ENCODE measurements at regions not wholly inside any gene's neighbourhood (a gene's known extent, or its start where the extent isn't known, plus 50 kb on each side); places are given as distances from the start of the nearest gene placed in this dataset.
"Not testable (repeated sequence)": the region's sequence is repeated elsewhere in the genome, so short reads cannot be mapped to it uniquely, and the experiment has no call there.

DNA sequence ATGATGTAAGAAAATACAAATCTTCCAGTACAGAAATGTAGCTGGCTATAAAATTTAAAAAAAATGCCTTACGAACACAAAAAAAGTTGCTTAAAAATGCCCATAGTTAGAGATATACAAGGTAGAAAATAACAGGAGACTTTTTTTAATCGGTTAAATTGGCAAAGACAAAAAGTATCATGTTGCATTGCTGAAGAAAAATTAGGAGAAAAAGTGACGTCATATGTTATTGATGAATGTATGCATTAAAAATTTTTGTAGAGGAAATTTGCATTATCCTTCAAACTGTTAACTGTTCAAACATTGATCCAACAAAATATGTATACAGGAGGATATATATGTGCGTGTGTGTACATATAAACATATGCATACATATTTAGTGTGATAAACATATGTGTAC lies 1634.4 kb upstream of the PCDH7 start:
- Histone ChIP-seq H3K79me2 (ENCODE audit: control insufficient read depth, insufficient read depth, low read length) (no peaks in the 10 kb centered on the region), H2AFZ (ENCODE audit: low read length) (no peak overlapping the region), H3K9me3 (ENCODE audit: control insufficient read depth, insufficient read depth, low read depth, low read length) (no peaks in the 10 kb centered on the region), H3K27ac (ENCODE audit: insufficient read depth, low read length) (no peak overlapping the region), H4K20me1 (ENCODE audit: control insufficient read depth, extremely low read depth, insufficient read depth, low read length) (no peaks in the 10 kb centered on the region), H3K4me3 (replicated peaks in 1 of 4; ENCODE audit: control extremely low read depth in 1 of 4, insufficient read depth in 1 of 4, low read depth in 3 of 4, low read length in 4 of 4) (no peak overlapping the region), H3K4me2 (ENCODE audit: extremely low read depth, insufficient read depth, low read length) (no peak overlapping the region), H3K36me3 (ENCODE audit: control insufficient read depth, insufficient read depth, low read length) (no peaks in the 10 kb centered on the region), H3K9ac (ENCODE audit: insufficient read depth, low read length) (no peak overlapping the region), H3K4me1 (ENCODE audit: control insufficient read depth, extremely low read depth, insufficient read depth, low read length) (no peaks in the 10 kb centered on the region), H3K27me3 (ENCODE audit: control insufficient read depth, insufficient read depth, low read length) (no peaks in the 10 kb centered on the region)
- TF ChIP-seq EZH2 (IDR thresholded peaks at IDR 0.05; ENCODE audit: low read length, missing control alignments) = no peak
- TF ChIP-seq, protein P1, sequence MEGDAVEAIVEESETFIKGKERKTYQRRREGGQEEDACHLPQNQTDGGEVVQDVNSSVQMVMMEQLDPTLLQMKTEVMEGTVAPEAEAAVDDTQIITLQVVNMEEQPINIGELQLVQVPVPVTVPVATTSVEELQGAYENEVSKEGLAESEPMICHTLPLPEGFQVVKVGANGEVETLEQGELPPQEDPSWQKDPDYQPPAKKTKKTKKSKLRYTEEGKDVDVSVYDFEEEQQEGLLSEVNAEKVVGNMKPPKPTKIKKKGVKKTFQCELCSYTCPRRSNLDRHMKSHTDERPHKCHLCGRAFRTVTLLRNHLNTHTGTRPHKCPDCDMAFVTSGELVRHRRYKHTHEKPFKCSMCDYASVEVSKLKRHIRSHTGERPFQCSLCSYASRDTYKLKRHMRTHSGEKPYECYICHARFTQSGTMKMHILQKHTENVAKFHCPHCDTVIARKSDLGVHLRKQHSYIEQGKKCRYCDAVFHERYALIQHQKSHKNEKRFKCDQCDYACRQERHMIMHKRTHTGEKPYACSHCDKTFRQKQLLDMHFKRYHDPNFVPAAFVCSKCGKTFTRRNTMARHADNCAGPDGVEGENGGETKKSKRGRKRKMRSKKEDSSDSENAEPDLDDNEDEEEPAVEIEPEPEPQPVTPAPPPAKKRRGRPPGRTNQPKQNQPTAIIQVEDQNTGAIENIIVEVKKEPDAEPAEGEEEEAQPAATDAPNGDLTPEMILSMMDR (conservative IDR thresholded peaks at IDR 0.05 in 1 of 2, IDR thresholded peaks at IDR 0.05 in 1 of 2; ENCODE audit: low read depth in 1 of 2, low read length in 2 of 2) = no peak
- DNase-seq (ENCODE audit: low read depth in 2 of 2) = no peak

DNA sequence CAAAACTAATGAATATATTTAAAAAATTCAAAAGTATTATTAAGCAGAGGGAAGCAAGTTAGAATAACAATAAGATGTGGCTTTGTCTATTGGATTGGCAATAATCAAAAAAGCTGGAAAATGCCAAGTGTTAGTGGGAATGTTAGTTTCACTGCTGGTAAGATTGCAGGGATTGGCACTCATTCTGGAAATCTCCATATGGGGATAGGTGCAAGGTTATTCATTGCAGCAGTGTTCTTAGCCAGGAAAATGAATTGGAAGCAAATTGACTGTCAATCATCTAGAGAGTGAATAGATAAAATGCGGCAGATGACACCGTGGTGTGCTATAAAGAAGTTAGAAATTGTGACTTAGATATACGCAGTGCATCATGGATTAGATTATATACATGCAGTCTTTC lies 1615.5 kb upstream of the PCDH7 start:
- no peaks in the 10 kb centered on the region for H3K27me3 ChIP-seq (ENCODE audit: control insufficient read depth, insufficient read depth, low read length)
- no peak overlapping the region for H3K4me3 ChIP-seq (replicated peaks in 1 of 4; ENCODE audit: control extremely low read depth in 1 of 4, insufficient read depth in 1 of 4, low read depth in 3 of 4, low read length in 4 of 4)
- no peak overlapping the region for H2AFZ ChIP-seq (ENCODE audit: low read length)
- H3K79me2 ChIP-seq (ENCODE audit: control insufficient read depth, insufficient read depth, low read length) = no peaks in the 10 kb centered on the region
- no peaks in the 10 kb centered on the region for H3K4me1 ChIP-seq (ENCODE audit: control insufficient read depth, extremely low read depth, insufficient read depth, low read length)
- no peaks in the 10 kb centered on the region for H3K9me3 ChIP-seq (ENCODE audit: control insufficient read depth, insufficient read depth, low read depth, low read length)
- no peak for TF ChIP-seq EZH2 (IDR thresholded peaks at IDR 0.05; ENCODE audit: low read length, missing control alignments)
- TF ChIP-seq, protein P1 (conservative IDR thresholded peaks at IDR 0.05 in 1 of 2, IDR thresholded peaks at IDR 0.05 in 1 of 2; ENCODE audit: low read depth in 1 of 2, low read length in 2 of 2) = no peak
- no peaks in the 10 kb centered on the region for H4K20me1 ChIP-seq (ENCODE audit: control insufficient read depth, extremely low read depth, insufficient read depth, low read length)
- H3K9ac ChIP-seq (ENCODE audit: insufficient read depth, low read length) = no peak overlapping the region
- no peak overlapping the region for H3K27ac ChIP-seq (ENCODE audit: insufficient read depth, low read length)
- DNase-seq (ENCODE audit: low read depth in 2 of 2) = no peak
- H3K36me3 ChIP-seq (ENCODE audit: control insufficient read depth, insufficient read depth, low read length) = no peaks in the 10 kb centered on the region
- no peak overlapping the region for H3K4me2 ChIP-seq (ENCODE audit: extremely low read depth, insufficient read depth, low read length)

DNA sequence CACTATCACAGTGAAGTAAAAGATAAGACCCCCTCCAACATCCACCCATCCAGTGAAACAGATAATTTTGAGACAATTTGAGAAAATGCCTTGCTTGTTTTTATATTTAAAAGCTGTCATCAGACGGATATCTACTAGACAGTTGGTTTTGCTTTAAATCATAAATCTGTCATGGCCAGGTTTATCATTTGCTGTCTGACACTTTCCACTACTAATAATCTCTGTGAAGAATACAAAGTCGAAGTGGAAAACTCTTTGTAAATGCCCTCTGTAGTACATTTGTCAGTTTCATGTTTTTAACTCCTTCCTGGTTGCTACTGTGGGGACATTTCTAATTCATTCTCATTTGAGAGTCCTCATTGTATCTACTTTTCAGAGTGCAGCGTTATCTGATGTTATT lies 1606.2 kb upstream of the PCDH7 start:
- Histone ChIP-seq H3K27me3 (ENCODE audit: control insufficient read depth, insufficient read depth, low read length) (no peaks in the 10 kb centered on the region), H3K9me3 (ENCODE audit: control insufficient read depth, insufficient read depth, low read depth, low read length) (no peaks in the 10 kb centered on the region), H3K4me1 (ENCODE audit: control insufficient read depth, extremely low read depth, insufficient read depth, low read length) (no peaks in the 10 kb centered on the region), H3K27ac (ENCODE audit: insufficient read depth, low read length) (no peak overlapping the region), H3K4me3 (replicated peaks in 1 of 4; ENCODE audit: control extremely low read depth in 1 of 4, insufficient read depth in 1 of 4, low read depth in 3 of 4, low read length in 4 of 4) (no peak overlapping the region), H4K20me1 (ENCODE audit: control insufficient read depth, extremely low read depth, insufficient read depth, low read length) (no peaks in the 10 kb centered on the region), H3K79me2 (ENCODE audit: control insufficient read depth, insufficient read depth, low read length) (no peaks in the 10 kb centered on the region), H3K4me2 (ENCODE audit: extremely low read depth, insufficient read depth, low read length) (no peak overlapping the region), H3K9ac (ENCODE audit: insufficient read depth, low read length) (no peak overlapping the region), H2AFZ (ENCODE audit: low read length) (no peak overlapping the region), H3K36me3 (ENCODE audit: control insufficient read depth, insufficient read depth, low read length) (no peaks in the 10 kb centered on the region)
- TF ChIP-seq EZH2 (IDR thresholded peaks at IDR 0.05; ENCODE audit: low read length, missing control alignments) = no peak
- TF ChIP-seq, protein P1 (conservative IDR thresholded peaks at IDR 0.05 in 1 of 2, IDR thresholded peaks at IDR 0.05 in 1 of 2; ENCODE audit: low read depth in 1 of 2, low read length in 2 of 2) = no peak
- DNase-seq (ENCODE audit: low read depth in 2 of 2) = no peak

DNA sequence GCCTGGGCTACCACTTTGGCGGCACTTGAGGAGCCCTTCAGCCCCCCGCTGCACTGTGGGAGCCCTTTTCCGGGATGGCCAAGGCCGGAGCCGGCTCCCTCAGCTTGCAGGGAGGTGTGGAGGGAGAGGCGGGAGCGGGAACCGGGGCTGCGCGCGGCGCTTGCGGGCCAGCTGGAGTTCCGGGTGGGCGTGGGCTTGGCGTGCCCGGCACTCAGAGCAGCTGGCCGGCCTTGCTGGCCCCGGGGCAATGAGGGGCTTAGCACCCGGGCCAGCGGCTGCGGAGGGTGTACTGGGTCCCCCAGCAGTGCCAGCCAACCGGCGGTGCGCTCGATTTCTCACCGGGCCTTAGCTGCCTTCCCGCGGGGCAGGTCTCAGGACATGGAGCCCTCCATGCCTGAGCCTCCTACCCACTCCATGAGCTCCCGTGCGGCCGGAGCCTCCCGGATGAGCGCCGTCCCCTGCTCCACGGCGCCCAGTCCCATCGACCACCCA lies 1602.9 kb upstream of the PCDH7 start:
- H3K4me3 ChIP-seq (replicated peaks in 1 of 4; ENCODE audit: control extremely low read depth in 1 of 4, insufficient read depth in 1 of 4, low read depth in 3 of 4, low read length in 4 of 4); H3K9ac ChIP-seq (ENCODE audit: insufficient read depth, low read length); DNase-seq (ENCODE audit: low read depth in 2 of 2); H3K27me3 ChIP-seq (ENCODE audit: control insufficient read depth, insufficient read depth, low read length); H2AFZ ChIP-seq (ENCODE audit: low read length); H3K36me3 ChIP-seq (ENCODE audit: control insufficient read depth, insufficient read depth, low read length); H3K9me3 ChIP-seq (ENCODE audit: control insufficient read depth, insufficient read depth, low read depth, low read length); H3K27ac ChIP-seq (ENCODE audit: insufficient read depth, low read length); H4K20me1 ChIP-seq (ENCODE audit: control insufficient read depth, extremely low read depth, insufficient read depth, low read length); H3K4me2 ChIP-seq (ENCODE audit: extremely low read depth, insufficient read depth, low read length); H3K4me1 ChIP-seq (ENCODE audit: control insufficient read depth, extremely low read depth, insufficient read depth, low read length); H3K79me2 ChIP-seq (ENCODE audit: control insufficient read depth, insufficient read depth, low read length): not testable (repeated sequence)

Data from fibroblast of lung (primary cell).